GM18519 (cell line): ENCODE measurements at regions not wholly inside any gene's neighbourhood (a gene's known extent, or its start where the extent isn't known, plus 50 kb on each side); places are given as distances from the start of the nearest gene placed in this dataset.

Experiments
- ATAC-seq: cut with Tn5 transposase; IDR thresholded peaks from one replicate; pipeline ENCODE4 v1.9.1; 2021; ENCODE audit warnings: mild to moderate bottlenecking, moderate library complexity; ENCODE audit not compliant: unreplicated experiment, low FRiP score

- no peak for ATAC-seq
Observed at GRCh38 chr14:84535976-84536375, 994.0 kb upstream of the FLRT2 start.

GRCh38 chr14:84541018-84541417, 988.9 kb upstream of the FLRT2 start:
- no peak for ATAC-seq

GRCh38 chr14:84543859-84544258, 986.1 kb upstream of the FLRT2 start:
- ATAC-seq, result no peak

GRCh38 chr14:84544486-84545131, 985.3 kb upstream of the FLRT2 start:
- no peak for ATAC-seq

GRCh38 chr14:84546236-84546635, 983.7 kb upstream of the FLRT2 start:
- ATAC-seq, result no peak

GRCh38 chr14:84554136-84554535, 975.8 kb upstream of the FLRT2 start:
- ATAC-seq, result no peak

GRCh38 chr14:84555493-84555892, 974.5 kb upstream of the FLRT2 start:
- no peak for ATAC-seq

- no peak for ATAC-seq
Observed at GRCh38 chr14:84566109-84566508, 963.8 kb upstream of the FLRT2 start.

- no peak for ATAC-seq
Observed at GRCh38 chr14:84575681-84576080, 954.3 kb upstream of the FLRT2 start.

GRCh38 chr14:84579292-84579691, 950.7 kb upstream of the FLRT2 start:
- no peak for ATAC-seq

- no peak for ATAC-seq
Observed at GRCh38 chr14:84581041-84581440, 948.9 kb upstream of the FLRT2 start.

GRCh38 chr14:84584511-84584910, 945.4 kb upstream of the FLRT2 start:
- no peak for ATAC-seq

GRCh38 chr14:84591827-84592445, 938.0 kb upstream of the FLRT2 start:
- no peak for ATAC-seq

- ATAC-seq, result no peak
Observed at GRCh38 chr14:84592770-84593169, 937.2 kb upstream of the FLRT2 start.

GRCh38 chr14:84610086-84610485, 919.9 kb upstream of the FLRT2 start:
- ATAC-seq, result no peak

- no peak for ATAC-seq
Observed at GRCh38 chr14:84622357-84622756, 907.6 kb upstream of the FLRT2 start.

GRCh38 chr14:84643446-84643845, 886.5 kb upstream of the FLRT2 start:
- no peak for ATAC-seq

GRCh38 chr14:84646786-84647500, 883.0 kb upstream of the FLRT2 start:
- no peak for ATAC-seq

- no peak for ATAC-seq
Observed at GRCh38 chr14:84655014-84655413, 874.9 kb upstream of the FLRT2 start.

- no peak for ATAC-seq
Observed at GRCh38 chr14:84657911-84658310, 872.0 kb upstream of the FLRT2 start.

- no peak for ATAC-seq
Observed at GRCh38 chr14:84670796-84671195, 859.1 kb upstream of the FLRT2 start.

GRCh38 chr14:84671776-84672175, 858.2 kb upstream of the FLRT2 start:
- no peak for ATAC-seq
